ENCODE measurements at regions not wholly inside any gene's neighbourhood (a gene's known extent, or its start where the extent isn't known, plus 50 kb on each side); places are given as distances from the start of the nearest gene placed in this dataset.
"Not testable (repeated sequence)": the region's sequence is repeated elsewhere in the genome, so short reads cannot be mapped to it uniquely, and the experiment has no call there.

DNA sequence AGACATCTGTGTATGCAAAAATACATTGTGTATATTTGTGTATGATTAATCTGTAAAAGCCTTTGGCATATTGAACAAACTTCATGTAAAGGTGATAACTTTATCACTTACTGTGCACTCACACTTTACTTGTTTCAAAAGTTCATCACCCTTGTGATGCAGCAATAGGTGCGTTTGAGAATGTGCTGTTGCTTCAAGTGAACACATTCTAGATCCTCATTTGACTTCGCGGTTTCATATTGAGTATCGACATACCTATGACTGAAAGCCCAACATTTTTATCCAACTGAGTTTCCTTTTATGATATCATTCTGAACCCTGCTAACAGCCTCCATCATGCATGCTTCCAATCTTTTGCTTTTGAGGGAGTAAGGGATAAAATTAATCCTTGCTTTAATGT, 1086.9 kb downstream of the TMEM121 start:
- DNase-seq (ENCODE audit: low read depth) = no peak
- TF ChIP-seq, protein P1, sequence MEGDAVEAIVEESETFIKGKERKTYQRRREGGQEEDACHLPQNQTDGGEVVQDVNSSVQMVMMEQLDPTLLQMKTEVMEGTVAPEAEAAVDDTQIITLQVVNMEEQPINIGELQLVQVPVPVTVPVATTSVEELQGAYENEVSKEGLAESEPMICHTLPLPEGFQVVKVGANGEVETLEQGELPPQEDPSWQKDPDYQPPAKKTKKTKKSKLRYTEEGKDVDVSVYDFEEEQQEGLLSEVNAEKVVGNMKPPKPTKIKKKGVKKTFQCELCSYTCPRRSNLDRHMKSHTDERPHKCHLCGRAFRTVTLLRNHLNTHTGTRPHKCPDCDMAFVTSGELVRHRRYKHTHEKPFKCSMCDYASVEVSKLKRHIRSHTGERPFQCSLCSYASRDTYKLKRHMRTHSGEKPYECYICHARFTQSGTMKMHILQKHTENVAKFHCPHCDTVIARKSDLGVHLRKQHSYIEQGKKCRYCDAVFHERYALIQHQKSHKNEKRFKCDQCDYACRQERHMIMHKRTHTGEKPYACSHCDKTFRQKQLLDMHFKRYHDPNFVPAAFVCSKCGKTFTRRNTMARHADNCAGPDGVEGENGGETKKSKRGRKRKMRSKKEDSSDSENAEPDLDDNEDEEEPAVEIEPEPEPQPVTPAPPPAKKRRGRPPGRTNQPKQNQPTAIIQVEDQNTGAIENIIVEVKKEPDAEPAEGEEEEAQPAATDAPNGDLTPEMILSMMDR (IDR thresholded peaks at IDR 0.05; ENCODE audit: insufficient read depth, low read depth, low read length) = no peak
- no peak overlapping the region for H3K4me3 ChIP-seq (ENCODE audit: low read depth, low read length)

DNA sequence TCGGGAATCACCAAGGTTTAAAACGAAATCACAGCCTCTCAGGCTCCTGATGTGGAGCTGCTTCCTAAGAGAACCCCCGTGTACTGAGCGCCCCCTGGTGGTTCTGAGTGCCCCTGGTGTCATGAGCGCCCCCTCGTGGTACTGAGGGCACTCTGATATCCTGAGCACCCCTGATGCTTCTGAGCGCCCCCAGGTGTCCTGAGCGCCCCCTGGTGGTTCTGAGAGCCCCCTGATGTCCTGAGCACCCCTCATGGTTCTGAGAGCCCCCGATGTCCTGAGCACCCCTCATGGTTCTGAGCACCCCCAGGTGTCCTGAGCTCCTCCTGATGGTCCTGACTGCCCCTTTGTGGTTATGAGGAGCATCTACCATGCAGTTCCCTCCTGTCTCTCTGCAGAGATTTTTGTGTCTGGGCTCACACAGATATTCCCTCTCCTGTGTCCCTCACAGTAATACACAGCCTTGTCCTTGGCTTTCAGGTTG, 1092.1 kb downstream of the TMEM121 start:
- not testable (repeated sequence) for H3K4me3 ChIP-seq (ENCODE audit: low read depth, low read length); DNase-seq (ENCODE audit: low read depth)
- TF ChIP-seq, protein P1 (IDR thresholded peaks at IDR 0.05; ENCODE audit: insufficient read depth, low read depth, low read length) = peak; percentile 25

DNA sequence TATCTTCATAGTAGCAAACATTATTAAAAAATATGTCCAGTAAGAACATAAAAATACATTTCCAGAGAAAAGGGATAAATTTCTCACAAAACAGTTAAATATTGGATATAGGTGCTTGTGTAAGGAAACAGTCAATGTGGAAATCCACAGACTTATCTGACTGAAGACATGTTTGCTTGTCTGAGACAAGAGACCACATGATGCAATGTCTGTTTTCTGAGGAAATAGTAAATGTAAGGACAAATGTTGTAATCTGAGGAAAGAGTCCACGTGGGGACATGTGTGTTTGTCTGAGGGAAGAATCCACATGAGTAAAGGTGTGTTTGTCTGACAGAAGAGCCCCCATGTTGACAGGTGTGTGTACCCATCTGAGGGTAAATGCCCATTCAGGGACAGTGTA, 1093.2 kb downstream of the TMEM121 start:
- TF ChIP-seq, protein P1 (IDR thresholded peaks at IDR 0.05; ENCODE audit: insufficient read depth, low read depth, low read length) = no peak

DNA sequence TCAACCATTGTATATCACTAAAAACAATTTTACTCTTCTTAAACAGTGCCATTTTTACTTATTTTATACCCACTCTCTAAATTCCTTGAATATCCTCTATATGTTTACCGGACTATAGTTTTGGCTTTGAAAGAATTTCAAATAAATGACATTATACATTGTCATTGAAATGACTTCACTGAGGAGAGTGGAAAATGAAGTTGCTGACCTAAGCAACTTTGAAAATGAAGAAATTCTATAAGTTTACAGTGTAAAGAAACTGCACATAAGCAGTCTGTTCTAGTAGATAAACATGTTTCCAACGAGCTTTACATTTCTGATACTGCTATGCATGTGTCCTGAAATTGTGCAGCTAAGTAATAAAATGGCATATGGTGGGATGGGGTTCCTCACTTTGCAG, 1094.0 kb downstream of the TMEM121 start:
- TF ChIP-seq, protein P1 (IDR thresholded peaks at IDR 0.05; ENCODE audit: insufficient read depth, low read depth, low read length) = no peak
- no peak overlapping the region for H3K4me3 ChIP-seq (ENCODE audit: low read depth, low read length)
- DNase-seq (ENCODE audit: low read depth) = no peak

More for the DNA sequence above, 1093.2 kb downstream of the TMEM121 start:
- DNase-seq (ENCODE audit: low read depth) = no peak
- H3K4me3 ChIP-seq (ENCODE audit: low read depth, low read length) = no peak overlapping the region

DNA sequence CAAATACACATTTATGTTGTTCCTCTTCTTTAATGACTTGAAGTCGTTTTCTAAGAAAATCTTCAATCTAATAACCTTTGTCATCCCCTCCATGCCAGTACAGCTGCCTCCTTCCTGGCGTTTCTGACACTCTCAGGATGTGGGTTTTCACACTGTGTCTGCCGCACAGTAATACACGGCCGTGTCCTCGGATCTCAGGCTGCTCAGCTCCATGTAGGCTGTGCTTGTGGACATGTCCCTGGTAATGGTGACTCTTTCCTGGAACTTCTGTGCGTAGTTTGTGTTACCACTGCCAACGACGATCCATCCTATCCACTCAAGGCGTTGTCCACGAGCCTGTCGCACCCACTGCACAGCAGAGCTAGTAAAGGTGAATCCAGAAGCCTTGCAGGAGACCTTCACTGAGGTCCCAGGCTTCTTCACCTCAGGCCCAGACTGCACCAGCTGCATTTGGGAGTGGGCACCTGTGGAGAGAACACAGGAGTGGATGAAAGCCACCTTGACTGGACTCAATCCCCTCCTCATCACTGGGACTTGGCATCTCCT, 1095.9 kb downstream of the TMEM121 start:
- DNase-seq (ENCODE audit: low read depth) = no peak

DNA sequence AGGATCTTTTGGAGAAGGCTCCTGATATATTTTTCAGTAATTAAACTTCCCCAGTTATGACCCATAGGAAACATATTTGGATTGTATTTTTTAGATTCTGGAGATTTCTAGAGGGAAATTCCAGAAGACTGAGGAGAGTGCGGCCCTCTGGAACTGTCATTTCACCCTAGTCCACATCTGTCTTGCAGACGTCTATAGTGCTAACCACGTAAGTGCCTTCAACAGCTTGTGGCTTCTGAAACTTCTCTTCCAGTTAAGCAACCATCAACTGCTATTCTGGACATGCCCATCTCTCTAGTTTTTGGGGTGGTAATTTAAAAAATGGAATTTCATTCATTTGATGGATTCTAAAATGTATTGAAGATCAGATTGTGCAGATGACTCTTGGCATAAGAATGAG, 1098.8 kb downstream of the TMEM121 start:
- DNase-seq (ENCODE audit: low read depth) = no peak
- TF ChIP-seq, protein P1 (IDR thresholded peaks at IDR 0.05; ENCODE audit: insufficient read depth, low read depth, low read length) = no peak
- H3K4me3 ChIP-seq (ENCODE audit: low read depth, low read length) = no peak overlapping the region

More for the DNA sequence above, 1095.9 kb downstream of the TMEM121 start:
- TF ChIP-seq, protein P1 (IDR thresholded peaks at IDR 0.05; ENCODE audit: insufficient read depth, low read depth, low read length) = no peak
- no peak overlapping the region for H3K4me3 ChIP-seq (ENCODE audit: low read depth, low read length)

DNA sequence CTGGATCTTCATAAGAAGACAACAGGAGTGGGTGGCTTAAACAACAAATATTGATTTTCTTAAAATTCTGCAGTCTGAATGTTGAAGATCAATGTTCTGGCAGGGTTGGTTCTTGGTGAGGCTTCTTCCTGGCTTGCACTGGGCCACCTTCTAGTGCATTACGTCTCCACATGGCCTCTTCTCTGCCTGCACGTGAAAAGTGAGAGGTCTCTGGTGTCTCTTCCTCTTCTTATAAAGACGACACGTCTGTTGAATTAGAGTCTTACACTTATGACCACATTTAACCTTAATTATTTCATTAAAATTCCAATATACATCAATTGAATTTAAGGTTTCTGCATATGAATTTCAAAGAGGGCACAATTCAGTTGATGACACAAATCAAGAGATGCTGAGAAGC, 1100.1 kb downstream of the TMEM121 start:
- not testable (repeated sequence) for DNase-seq (ENCODE audit: low read depth); H3K4me3 ChIP-seq (ENCODE audit: low read depth, low read length)

All from fibroblast of villous mesenchyme (primary cell).